ENCODE measurements at regions not wholly inside any gene's neighbourhood (a gene's known extent, or its start where the extent isn't known, plus 50 kb on each side); places are given as distances from the start of the nearest gene placed in this dataset.
"Not testable (repeated sequence)": the region's sequence is repeated elsewhere in the genome, so short reads cannot be mapped to it uniquely, and the experiment has no call there.

- H3K27ac ChIP-seq (ENCODE audit: control insufficient read depth, insufficient read depth), result no peak overlapping the region
- no peaks in the 10 kb centered on the region for H4K20me1 ChIP-seq (ENCODE audit: control insufficient read depth, insufficient read depth)
- ChIA-PET CTCF (no interaction called here), POLR2A (no interaction called here), RAD21 (ENCODE audit: unreplicated experiment) (no interaction called here), SMC1A (ENCODE audit: uncharacterized antibody, unreplicated experiment) (no interaction called here)
- no peaks in the 10 kb centered on the region for H3K4me1 ChIP-seq (ENCODE audit: control insufficient read depth, insufficient read depth, low read length)
- H3K9me3 ChIP-seq (replicated peaks; ENCODE audit: control insufficient read depth, insufficient read depth, low read length), result no peaks in the 10 kb centered on the region
- intact Hi-C loops (cut with micrococcal nuclease; ENCODE audit: unreplicated experiment) (no loop called here), in situ Hi-C loops (cut with MboI) (no loop called here)
- no peaks in the 10 kb centered on the region for H3K27me3 ChIP-seq (replicated peaks in 1 of 2; ENCODE audit: control insufficient read depth in 2 of 2, insufficient read depth in 2 of 2, low read length in 1 of 2)
- no peak overlapping the region for H3K4me2 ChIP-seq (ENCODE audit: control insufficient read depth, insufficient read depth)
- ATAC-seq (no peak), FAIRE-seq (no peak), DNase-seq (ENCODE audit: low read depth, low spot score) (no peak)
- H3K36me3 ChIP-seq (ENCODE audit: control insufficient read depth in 2 of 2, insufficient read depth in 2 of 2, low read length in 1 of 2), result no peaks in the 10 kb centered on the region
- H3K9ac ChIP-seq (ENCODE audit: control insufficient read depth, insufficient read depth, low read length), result no peak overlapping the region
- BruUV-seq (replicated peaks), result no TSS peak
- TF ChIP-seq TARDBP (IDR thresholded peaks at IDR 0.05; ENCODE audit: borderline replicate concordance) (no peak), YY1 (IDR thresholded peaks at IDR 0.05; ENCODE audit: low read depth, low read length) (no peak), ZNF207 (IDR thresholded peaks at IDR 0.05; ENCODE audit: borderline replicate concordance) (no peak), IRF4 (IDR thresholded peaks at IDR 0.05; ENCODE audit: low read depth, low read length) (no peak), DPF2 (IDR thresholded peaks at IDR 0.05) (no peak), NFYA (IDR thresholded peaks at IDR 0.05; ENCODE audit: borderline replicate concordance, low read depth, low read length) (no peak), RAD51 (IDR thresholded peaks at IDR 0.05) (no peak), HSF1 (IDR thresholded peaks at IDR 0.05; ENCODE audit: low read depth, low read length) (no peak), ETV6 (conservative IDR thresholded peaks at IDR 0.05 in 1 of 2, IDR thresholded peaks at IDR 0.05 in 1 of 2; ENCODE audit: borderline replicate concordance in 1 of 2, low read depth in 1 of 2) (no peak), ZNF687 (IDR thresholded peaks at IDR 0.05) (no peak)
- no peaks in the 10 kb centered on the region for H3K79me2 ChIP-seq (ENCODE audit: control insufficient read depth, insufficient read depth, low read length)
- WGBS (ENCODE audit: insufficient coverage, insufficient replicate concordance, low lambda C conversion rate, missing lambda C conversion rate), result 44% methylated on average over 3 of the region's 3 CpGs
- H2AFZ ChIP-seq (ENCODE audit: control insufficient read depth, low read depth, low read length), result no peak overlapping the region
- H3K4me3 ChIP-seq, result no peak overlapping the region
Measured at GRCh38 chr1:119254067-119254720, 113.7 kb upstream of the WARS2 start.

- 100% methylated on average over 1 of the region's 1 CpG for WGBS (ENCODE audit: insufficient coverage, insufficient replicate concordance, low lambda C conversion rate, missing lambda C conversion rate)
- RAD21 ChIA-PET (ENCODE audit: unreplicated experiment); FAIRE-seq; H3K4me1 ChIP-seq (ENCODE audit: control insufficient read depth, insufficient read depth, low read length); H3K4me2 ChIP-seq (ENCODE audit: control insufficient read depth, insufficient read depth); H3K4me3 ChIP-seq; DNase-seq (ENCODE audit: low read depth, low spot score); intact Hi-C loops (cut with micrococcal nuclease; ENCODE audit: unreplicated experiment); BruUV-seq (replicated peaks); H2AFZ ChIP-seq (ENCODE audit: control insufficient read depth, low read depth, low read length); H4K20me1 ChIP-seq (ENCODE audit: control insufficient read depth, insufficient read depth); in situ Hi-C loops (cut with MboI); POLR2A ChIA-PET; H3K9me3 ChIP-seq (replicated peaks; ENCODE audit: control insufficient read depth, insufficient read depth, low read length); H3K27me3 ChIP-seq (replicated peaks in 1 of 2; ENCODE audit: control insufficient read depth in 2 of 2, insufficient read depth in 2 of 2, low read length in 1 of 2); H3K27ac ChIP-seq (ENCODE audit: control insufficient read depth, insufficient read depth); CTCF ChIA-PET; ATAC-seq; H3K36me3 ChIP-seq (ENCODE audit: control insufficient read depth in 2 of 2, insufficient read depth in 2 of 2, low read length in 1 of 2); H3K9ac ChIP-seq (ENCODE audit: control insufficient read depth, insufficient read depth, low read length); H3K79me2 ChIP-seq (ENCODE audit: control insufficient read depth, insufficient read depth, low read length): not testable (repeated sequence)
- SMC1A ChIA-PET (ENCODE audit: uncharacterized antibody, unreplicated experiment), result interaction anchor here (1.4 kb wide), 1 partner anchor 10 kb away, joined by 4 read pairs; no protein-coding TSS in a partner anchor
Measured at GRCh38 chr1:119256089-119256488, 112.5 kb upstream of the HAO2 start.

All from GM12878 (cell line).